ENCODE measurements at regions not wholly inside any gene's neighbourhood (a gene's known extent, or its start where the extent isn't known, plus 50 kb on each side); places are given as distances from the start of the nearest gene placed in this dataset.

DNA sequence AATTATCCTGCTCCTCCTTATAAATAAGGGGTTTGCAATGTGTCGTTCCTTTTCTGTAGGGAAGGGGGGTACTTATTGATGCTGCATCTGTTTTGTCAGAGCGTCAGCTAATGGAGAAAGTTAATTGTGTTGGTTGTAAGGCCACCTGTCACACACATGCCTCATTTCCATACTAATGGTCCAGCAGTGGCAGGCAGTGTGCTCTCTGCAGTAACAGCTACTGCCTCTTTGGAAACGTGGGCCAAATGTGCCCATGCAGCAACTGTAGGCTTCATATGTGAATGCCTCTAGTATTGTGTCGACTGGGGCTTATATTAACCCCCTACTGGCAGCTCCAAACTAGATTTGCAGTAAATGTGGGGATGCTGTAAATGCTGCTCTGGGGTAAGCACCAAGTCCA, 56.3 kb upstream of the OLIG3 start:
- TF ChIP-seq, protein P1, sequence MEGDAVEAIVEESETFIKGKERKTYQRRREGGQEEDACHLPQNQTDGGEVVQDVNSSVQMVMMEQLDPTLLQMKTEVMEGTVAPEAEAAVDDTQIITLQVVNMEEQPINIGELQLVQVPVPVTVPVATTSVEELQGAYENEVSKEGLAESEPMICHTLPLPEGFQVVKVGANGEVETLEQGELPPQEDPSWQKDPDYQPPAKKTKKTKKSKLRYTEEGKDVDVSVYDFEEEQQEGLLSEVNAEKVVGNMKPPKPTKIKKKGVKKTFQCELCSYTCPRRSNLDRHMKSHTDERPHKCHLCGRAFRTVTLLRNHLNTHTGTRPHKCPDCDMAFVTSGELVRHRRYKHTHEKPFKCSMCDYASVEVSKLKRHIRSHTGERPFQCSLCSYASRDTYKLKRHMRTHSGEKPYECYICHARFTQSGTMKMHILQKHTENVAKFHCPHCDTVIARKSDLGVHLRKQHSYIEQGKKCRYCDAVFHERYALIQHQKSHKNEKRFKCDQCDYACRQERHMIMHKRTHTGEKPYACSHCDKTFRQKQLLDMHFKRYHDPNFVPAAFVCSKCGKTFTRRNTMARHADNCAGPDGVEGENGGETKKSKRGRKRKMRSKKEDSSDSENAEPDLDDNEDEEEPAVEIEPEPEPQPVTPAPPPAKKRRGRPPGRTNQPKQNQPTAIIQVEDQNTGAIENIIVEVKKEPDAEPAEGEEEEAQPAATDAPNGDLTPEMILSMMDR (IDR thresholded peaks at IDR 0.05): no peak
- TF ChIP-seq POLR2AphosphoS5 (IDR thresholded peaks at IDR 0.05; ENCODE audit: low read depth, low read length): no peak
- no peak for TF ChIP-seq TCF7L2 (IDR thresholded peaks at IDR 0.05; ENCODE audit: low read depth, low read length)
- TF ChIP-seq SIN3A (IDR thresholded peaks at IDR 0.05; ENCODE audit: borderline replicate concordance, insufficient read depth, low read depth, low read length): no peak
- TF ChIP-seq, protein P2, sequence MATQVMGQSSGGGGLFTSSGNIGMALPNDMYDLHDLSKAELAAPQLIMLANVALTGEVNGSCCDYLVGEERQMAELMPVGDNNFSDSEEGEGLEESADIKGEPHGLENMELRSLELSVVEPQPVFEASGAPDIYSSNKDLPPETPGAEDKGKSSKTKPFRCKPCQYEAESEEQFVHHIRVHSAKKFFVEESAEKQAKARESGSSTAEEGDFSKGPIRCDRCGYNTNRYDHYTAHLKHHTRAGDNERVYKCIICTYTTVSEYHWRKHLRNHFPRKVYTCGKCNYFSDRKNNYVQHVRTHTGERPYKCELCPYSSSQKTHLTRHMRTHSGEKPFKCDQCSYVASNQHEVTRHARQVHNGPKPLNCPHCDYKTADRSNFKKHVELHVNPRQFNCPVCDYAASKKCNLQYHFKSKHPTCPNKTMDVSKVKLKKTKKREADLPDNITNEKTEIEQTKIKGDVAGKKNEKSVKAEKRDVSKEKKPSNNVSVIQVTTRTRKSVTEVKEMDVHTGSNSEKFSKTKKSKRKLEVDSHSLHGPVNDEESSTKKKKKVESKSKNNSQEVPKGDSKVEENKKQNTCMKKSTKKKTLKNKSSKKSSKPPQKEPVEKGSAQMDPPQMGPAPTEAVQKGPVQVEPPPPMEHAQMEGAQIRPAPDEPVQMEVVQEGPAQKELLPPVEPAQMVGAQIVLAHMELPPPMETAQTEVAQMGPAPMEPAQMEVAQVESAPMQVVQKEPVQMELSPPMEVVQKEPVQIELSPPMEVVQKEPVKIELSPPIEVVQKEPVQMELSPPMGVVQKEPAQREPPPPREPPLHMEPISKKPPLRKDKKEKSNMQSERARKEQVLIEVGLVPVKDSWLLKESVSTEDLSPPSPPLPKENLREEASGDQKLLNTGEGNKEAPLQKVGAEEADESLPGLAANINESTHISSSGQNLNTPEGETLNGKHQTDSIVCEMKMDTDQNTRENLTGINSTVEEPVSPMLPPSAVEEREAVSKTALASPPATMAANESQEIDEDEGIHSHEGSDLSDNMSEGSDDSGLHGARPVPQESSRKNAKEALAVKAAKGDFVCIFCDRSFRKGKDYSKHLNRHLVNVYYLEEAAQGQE (IDR thresholded peaks at IDR 0.05; ENCODE audit: insufficient read depth in 1 of 2, low read depth in 2 of 2, low read length in 1 of 2): no peak
- no peak for ATAC-seq
- ChIA-PET POLR2A (no interaction called here), CTCF (no interaction called here)
- no TSS peak for BruUV-seq (replicated peaks)
- in situ Hi-C loops (cut with HindIII; ENCODE audit: low pct_unique_long_range_greater_than_20kb, low sequenced_read_pairs) (no loop called here), intact Hi-C loops (cut with micrococcal nuclease; ENCODE audit: unreplicated experiment) (no loop called here)
- DNase-seq (ENCODE audit: low read depth, low spot score): no peak
- H3K27me3 ChIP-seq (ENCODE audit: control insufficient read depth, insufficient read depth, low read length): peaks cover 5% of the 10 kb centered on the region; the same call in 1 of the 2 replicates
- no peaks in the 10 kb centered on the region for H3K4me1 ChIP-seq (ENCODE audit: control insufficient read depth, insufficient read depth, low read length)
- no peak overlapping the region for H3K27ac ChIP-seq (ENCODE audit: low read length)
- H3K4me3 ChIP-seq (ENCODE audit: low read depth in 2 of 2, low read length in 2 of 2): no peak overlapping the region
- H3K9me3 ChIP-seq (ENCODE audit: control insufficient read depth, insufficient read depth, low read depth, low read length): no peaks in the 10 kb centered on the region
- no peaks in the 10 kb centered on the region for H3K36me3 ChIP-seq (ENCODE audit: control insufficient read depth, insufficient read depth, low read length)

- Histone ChIP-seq H3K4me3 (ENCODE audit: low read depth in 2 of 2, low read length in 2 of 2) (no peak overlapping the region), H3K4me1 (ENCODE audit: control insufficient read depth, insufficient read depth, low read length) (no peaks in the 10 kb centered on the region), H3K36me3 (ENCODE audit: control insufficient read depth, insufficient read depth, low read length) (no peaks in the 10 kb centered on the region), H3K27ac (ENCODE audit: low read length) (no peak overlapping the region), H3K9me3 (ENCODE audit: control insufficient read depth, insufficient read depth, low read depth, low read length) (no peaks in the 10 kb centered on the region), H3K27me3 (ENCODE audit: control insufficient read depth, insufficient read depth, low read length) (0 out of 2 replicates have a peak, but pooled peaks cover 2% of the 10 kb centered on the region)
- ATAC-seq: no peak
- in situ Hi-C loops (cut with HindIII; ENCODE audit: low pct_unique_long_range_greater_than_20kb, low sequenced_read_pairs) (no loop called here), intact Hi-C loops (cut with micrococcal nuclease; ENCODE audit: unreplicated experiment) (no loop called here)
- BruUV-seq (replicated peaks): no TSS peak
- DNase-seq (ENCODE audit: low read depth, low spot score): no peak
- POLR2A ChIA-PET: no interaction called here
- CTCF ChIA-PET: no interaction called here
- TF ChIP-seq SIN3A (IDR thresholded peaks at IDR 0.05; ENCODE audit: borderline replicate concordance, insufficient read depth, low read depth, low read length) (no peak), TCF7L2 (IDR thresholded peaks at IDR 0.05; ENCODE audit: low read depth, low read length) (no peak), POLR2AphosphoS5 (IDR thresholded peaks at IDR 0.05; ENCODE audit: low read depth, low read length) (no peak)
- TF ChIP-seq, protein P2 (IDR thresholded peaks at IDR 0.05; ENCODE audit: insufficient read depth in 1 of 2, low read depth in 2 of 2, low read length in 1 of 2): no peak
- TF ChIP-seq, protein P1 (IDR thresholded peaks at IDR 0.05): no peak
These were observed 58.0 kb upstream of the OLIG3 start for GRCh38 chr6:137552146-137552545.

Measured in Panc1 (cell line).